Right lobe of liver (tissue), 6 donors: ENCODE measurements at regions not wholly inside any gene's neighbourhood (a gene's known extent, or its start where the extent isn't known, plus 50 kb on each side); places are given as distances from the start of the nearest gene placed in this dataset.

Experiments used
- ATAC-seq, 4 donors: fragments of 200-7000 bp; cut with Tn5 transposase; one replicate each; pipeline ENCODE4 v1.9.1; 2020; ENCODE audit warnings: mild to moderate bottlenecking in 4 of 4, moderate library complexity in 4 of 4
- DNase-seq, 3 donors: peaks; one replicate each; pipeline ENCODE4 v3.0.0-alpha.2; 2020
- H3K27ac ChIP-seq, 3 donors: fragments of 200-600 bp; one replicate each; pipeline ENCODE4 v1.8.0; 2022
- H3K27me3 ChIP-seq, 2 donors: fragments of 200-600 bp; one replicate each; pipeline ENCODE4 v1.8.0; 2022
- H3K36me3 ChIP-seq, 4 donors: fragments of 200-600 bp; sonication (generic) in 1 of 4; one replicate each; pipeline versions ENCODE4 v1.5.1 to v1.8.0; 2017 to 2022; ENCODE audit warnings: control low read depth in 1 of 4
- H3K4me1 ChIP-seq, 4 donors: fragments of 200-600 bp; sonication (generic) in 1 of 4; one replicate each; pipeline versions ENCODE4 v1.5.1 to v1.8.0; 2017 to 2022; ENCODE audit warnings: control low read depth in 1 of 4
- H3K4me3 ChIP-seq, 3 donors: fragments of 200-600 bp; one replicate each; pipeline ENCODE4 v1.8.0; 2022
- H3K9me3 ChIP-seq, 4 donors: fragments of 200-600 bp; sonication (generic) in 1 of 4; one replicate each; pipeline versions ENCODE4 v1.5.1 to v1.8.0; 2017 to 2022; ENCODE audit warnings: control low read depth in 1 of 4
- CTCF ChIP-seq, 4 donors: fragments of 200-600 bp in 3 of 4; fragments of 450-650 bp in 1 of 4; IDR thresholded peaks; one replicate each; pipeline versions ENCODE4 v1.5.1 to v1.8.0; 2016 to 2022; ENCODE audit warnings: antibody characterized with exemption in 4 of 4, mild to moderate bottlenecking in 2 of 4
- POLR2A ChIP-seq: fragments of 450-650 bp; IDR thresholded peaks from one replicate; pipeline ENCODE4 v1.6.1; 2017; ENCODE audit warnings: antibody characterized with exemption, mild to moderate bottlenecking
- WGBS: methylation state at CpG from one replicate; pipeline ENCODE4 v1.1.6; 2018; ENCODE audit warnings: low coverage, low lambda C conversion rate; ENCODE audit not compliant: insufficient coverage; ENCODE audit errors: missing lambda C conversion rate; 5-methylcytosine and 5-hydroxymethylcytosine counted together
- intact Hi-C, 2 donors: fragments of 100-400 bp; cut with DNase I; formaldehyde crosslinking; loops; one replicate each; pipeline versions ENCODE4 v1.11.2 to v1.14.1; 2022
- donor health status: DM: no; HTN: yes; CAD: no.
- donor health status: DM: no; HTN: no; CAD: no.
- donor health status: DM: no; HTN: no; CAD: no.
- donor health status: DM: no; HTN: yes; CAD: no.
- donor health status: DM: no; HTN: yes; CAD: no.

- intact Hi-C loops: no loop called here
- Histone ChIP-seq H3K36me3 (no peaks in the 10 kb centered on the region), H3K4me3 (no peak overlapping the region), H3K4me1 (no peaks in the 10 kb centered on the region), H3K27me3 (no peaks in the 10 kb centered on the region), H3K9me3 (peaks cover 0 to 6% (median 0%) of the 10 kb centered on the region in 4 donors), H3K27ac (no peak overlapping the region)
- ATAC-seq (no peak), DNase-seq (no peak)
- 79% methylated on average over 3 of the region's 3 CpGs for WGBS
- TF ChIP-seq CTCF (IDR thresholded peaks at IDR 0.05): no peak
- TF ChIP-seq POLR2A: no peak
These were observed 131.4 kb upstream of the RNF32 start for GRCh38 chr7:156509216-156509615.

- no peak for ATAC-seq
- intact Hi-C loops: no loop called here
- no peak overlapping the region for H3K4me3 ChIP-seq
- H3K27ac ChIP-seq: no peak overlapping the region
- no peak for DNase-seq
- WGBS: 73% methylated on average over 4 of the region's 10 CpGs
- no peaks in the 10 kb centered on the region for H3K4me1 ChIP-seq
- H3K36me3 ChIP-seq: no peaks in the 10 kb centered on the region
- no peaks in the 10 kb centered on the region for H3K9me3 ChIP-seq
- TF ChIP-seq CTCF (IDR thresholded peaks at IDR 0.05) (no peak), POLR2A (no peak)
- no peaks in the 10 kb centered on the region for H3K27me3 ChIP-seq
These were observed 134.7 kb upstream of the RNF32 start for GRCh38 chr7:156505876-156506275.

DNA sequence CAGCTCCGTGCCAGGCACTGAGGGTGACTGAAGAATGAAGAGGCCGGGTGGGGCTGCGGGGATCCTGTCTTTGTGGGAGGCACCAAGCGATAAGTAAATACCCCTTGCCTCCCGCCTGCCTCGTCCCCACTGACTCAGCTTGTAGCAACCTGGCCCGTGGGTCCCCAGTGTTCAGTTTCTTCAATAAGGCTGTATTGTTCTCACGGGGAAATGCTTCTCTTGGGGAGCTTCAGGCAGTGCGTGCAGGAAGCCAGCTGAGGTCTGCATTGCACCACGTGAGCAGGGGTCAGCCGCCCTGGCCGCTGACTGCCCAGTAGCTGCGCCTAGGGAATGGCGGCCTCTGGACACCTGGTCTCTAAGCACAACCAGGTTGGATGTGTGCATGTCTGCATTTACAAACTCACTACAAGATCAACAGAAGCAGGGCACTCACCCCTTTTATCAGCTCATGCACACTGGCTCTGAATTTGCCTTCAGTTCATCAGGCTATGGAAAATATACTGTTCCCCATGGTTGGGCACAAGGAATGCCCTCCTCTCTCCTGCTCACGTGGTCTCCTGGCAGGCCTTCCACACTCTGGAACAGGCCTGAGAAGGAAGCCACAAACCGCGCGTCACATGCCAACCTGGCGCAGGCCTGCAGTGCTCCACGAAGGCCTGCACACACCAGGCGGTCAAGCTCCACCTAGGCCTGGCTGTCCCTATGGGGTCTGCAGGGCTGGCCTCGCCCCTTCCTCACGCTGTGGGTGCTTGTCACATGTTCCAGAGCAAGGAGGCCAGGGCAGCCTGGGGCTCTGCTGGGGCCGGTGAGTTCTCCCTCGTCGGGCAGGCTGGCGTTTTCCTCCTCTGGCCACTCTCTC lies 135.7 kb upstream of the RNF32 start:
- 94% methylated on average over 4 of the region's 27 CpGs for WGBS
- TF ChIP-seq CTCF (IDR thresholded peaks at IDR 0.05) (no peak), POLR2A (no peak)
- intact Hi-C loops: no loop called here
- peak in 2 of 4 donors; percentile 7 to 28 for ATAC-seq
- DNase-seq: no peak
- Histone ChIP-seq H3K27me3 (no peaks in the 10 kb centered on the region), H3K4me1 (no peaks in the 10 kb centered on the region), H3K4me3 (no peak overlapping the region), H3K36me3 (no peaks in the 10 kb centered on the region), H3K9me3 (no peaks in the 10 kb centered on the region), H3K27ac (no peak overlapping the region)

- Histone ChIP-seq H3K27me3 (no peaks in the 10 kb centered on the region), H3K27ac (no peak overlapping the region), H3K9me3 (no peaks in the 10 kb centered on the region), H3K4me3 (no peak overlapping the region), H3K4me1 (no peaks in the 10 kb centered on the region), H3K36me3 (no peaks in the 10 kb centered on the region)
- intact Hi-C loops: no loop called here
- ATAC-seq (no peak), DNase-seq (no peak)
- TF ChIP-seq POLR2A (no peak), CTCF (IDR thresholded peaks at IDR 0.05) (no peak)
- WGBS: 88% methylated on average over 11 of the region's 17 CpGs
These were observed 136.6 kb upstream of the RNF32 start for GRCh38 chr7:156504006-156504405.
